ENCODE measurements at regions not wholly inside any gene's neighbourhood (a gene's known extent, or its start where the extent isn't known, plus 50 kb on each side); places are given as distances from the start of the nearest gene placed in this dataset.

- TF ChIP-seq, protein P1, sequence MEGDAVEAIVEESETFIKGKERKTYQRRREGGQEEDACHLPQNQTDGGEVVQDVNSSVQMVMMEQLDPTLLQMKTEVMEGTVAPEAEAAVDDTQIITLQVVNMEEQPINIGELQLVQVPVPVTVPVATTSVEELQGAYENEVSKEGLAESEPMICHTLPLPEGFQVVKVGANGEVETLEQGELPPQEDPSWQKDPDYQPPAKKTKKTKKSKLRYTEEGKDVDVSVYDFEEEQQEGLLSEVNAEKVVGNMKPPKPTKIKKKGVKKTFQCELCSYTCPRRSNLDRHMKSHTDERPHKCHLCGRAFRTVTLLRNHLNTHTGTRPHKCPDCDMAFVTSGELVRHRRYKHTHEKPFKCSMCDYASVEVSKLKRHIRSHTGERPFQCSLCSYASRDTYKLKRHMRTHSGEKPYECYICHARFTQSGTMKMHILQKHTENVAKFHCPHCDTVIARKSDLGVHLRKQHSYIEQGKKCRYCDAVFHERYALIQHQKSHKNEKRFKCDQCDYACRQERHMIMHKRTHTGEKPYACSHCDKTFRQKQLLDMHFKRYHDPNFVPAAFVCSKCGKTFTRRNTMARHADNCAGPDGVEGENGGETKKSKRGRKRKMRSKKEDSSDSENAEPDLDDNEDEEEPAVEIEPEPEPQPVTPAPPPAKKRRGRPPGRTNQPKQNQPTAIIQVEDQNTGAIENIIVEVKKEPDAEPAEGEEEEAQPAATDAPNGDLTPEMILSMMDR (IDR thresholded peaks at IDR 0.05) = no peak
- TF ChIP-seq POLR2A (IDR thresholded peaks at IDR 0.05) = no peak
Observed at GRCh38 chr2:59920307-59920706, 633.1 kb downstream of the BCL11A start.
